Neural crest cell (in vitro differentiated cells): ENCODE measurements at regions not wholly inside any gene's neighbourhood (a gene's known extent, or its start where the extent isn't known, plus 50 kb on each side); places are given as distances from the start of the nearest gene placed in this dataset.

Source experiments
- DNase-seq: peaks from one replicate; pipeline ENCODE4 v3.0.0; 2021; ENCODE audit warnings: low read depth, mixed read lengths, low spot score
- H3K27ac Mint-ChIP-seq: one replicate; pipeline ENCODE4 v1.8.0; 2021; ENCODE audit warnings: mild to moderate bottlenecking, mixed read lengths; ENCODE audit not compliant: unreplicated experiment
- H3K27me3 Mint-ChIP-seq: 2 replicates; pipeline ENCODE4 v1.8.0; 2021; ENCODE audit warnings: low read depth, mild to moderate bottlenecking, mixed read lengths
- H3K36me3 Mint-ChIP-seq: 2 replicates; pipeline ENCODE4 v1.8.0; 2021; ENCODE audit warnings: low read depth, mild to moderate bottlenecking, mixed read lengths
- H3K4me1 Mint-ChIP-seq: 2 replicates; pipeline ENCODE4 v1.8.0; 2021; ENCODE audit warnings: mixed read lengths
- H3K4me3 Mint-ChIP-seq: one replicate; pipeline ENCODE4 v1.8.0; 2021; ENCODE audit warnings: mild to moderate bottlenecking, mixed read lengths
- H3K9me3 Mint-ChIP-seq: 2 replicates; pipeline ENCODE4 v1.8.0; 2021; ENCODE audit warnings: mixed read lengths
- TF ChIP-seq, protein P1 (sequence below): fragments of 200-600 bp; sonication (generic); conservative IDR thresholded peaks from 2 replicates; pipeline ENCODE4 v1.5.0; 2021; ENCODE audit warnings: antibody characterized with exemption, mild to moderate bottlenecking

DNA sequence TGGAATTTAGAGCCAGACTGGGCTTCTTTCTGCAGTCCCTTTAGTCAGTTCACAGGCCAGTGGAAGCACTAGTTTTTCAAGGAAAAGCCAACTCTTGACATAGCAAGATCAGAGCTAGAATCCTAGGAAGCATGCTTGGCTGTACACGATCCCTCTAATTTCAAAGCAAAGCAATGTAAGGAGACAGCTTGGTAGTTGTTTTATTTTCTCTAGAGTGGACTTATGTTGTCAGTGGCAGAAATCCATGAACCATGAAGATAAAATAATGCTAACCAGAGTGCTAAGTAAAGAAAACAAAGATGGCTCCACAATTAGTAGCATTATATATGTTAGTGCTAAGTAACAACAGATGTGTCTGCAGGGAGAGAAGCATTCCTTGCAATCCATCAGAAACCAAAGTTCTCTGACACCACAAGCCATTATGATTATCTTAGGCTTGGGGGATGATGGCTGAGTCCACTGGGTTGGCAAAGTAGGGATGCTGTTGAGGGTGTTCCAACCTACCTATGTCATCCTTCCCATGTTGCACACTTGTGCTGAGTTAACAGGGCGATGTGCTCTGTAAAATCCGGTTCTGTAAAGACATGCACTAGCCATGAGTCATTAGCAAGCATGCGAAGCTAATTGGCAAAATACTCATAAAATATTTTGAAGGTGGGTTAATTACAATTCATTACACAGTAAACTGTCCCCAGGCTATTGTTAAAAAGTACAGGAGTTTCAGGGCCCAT is 115.2 kb downstream of the BMP2 start:
- peaks cover 4% of the 10 kb centered on the region for H3K9me3 Mint-ChIP-seq
- no peak overlapping the region for H3K4me3 Mint-ChIP-seq
- no peaks in the 10 kb centered on the region for H3K4me1 Mint-ChIP-seq
- no peak for DNase-seq
- no peak overlapping the region for H3K27ac Mint-ChIP-seq
- H3K36me3 Mint-ChIP-seq, result no peaks in the 10 kb centered on the region
- TF ChIP-seq, protein P1, sequence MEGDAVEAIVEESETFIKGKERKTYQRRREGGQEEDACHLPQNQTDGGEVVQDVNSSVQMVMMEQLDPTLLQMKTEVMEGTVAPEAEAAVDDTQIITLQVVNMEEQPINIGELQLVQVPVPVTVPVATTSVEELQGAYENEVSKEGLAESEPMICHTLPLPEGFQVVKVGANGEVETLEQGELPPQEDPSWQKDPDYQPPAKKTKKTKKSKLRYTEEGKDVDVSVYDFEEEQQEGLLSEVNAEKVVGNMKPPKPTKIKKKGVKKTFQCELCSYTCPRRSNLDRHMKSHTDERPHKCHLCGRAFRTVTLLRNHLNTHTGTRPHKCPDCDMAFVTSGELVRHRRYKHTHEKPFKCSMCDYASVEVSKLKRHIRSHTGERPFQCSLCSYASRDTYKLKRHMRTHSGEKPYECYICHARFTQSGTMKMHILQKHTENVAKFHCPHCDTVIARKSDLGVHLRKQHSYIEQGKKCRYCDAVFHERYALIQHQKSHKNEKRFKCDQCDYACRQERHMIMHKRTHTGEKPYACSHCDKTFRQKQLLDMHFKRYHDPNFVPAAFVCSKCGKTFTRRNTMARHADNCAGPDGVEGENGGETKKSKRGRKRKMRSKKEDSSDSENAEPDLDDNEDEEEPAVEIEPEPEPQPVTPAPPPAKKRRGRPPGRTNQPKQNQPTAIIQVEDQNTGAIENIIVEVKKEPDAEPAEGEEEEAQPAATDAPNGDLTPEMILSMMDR, result no peak
- peaks cover 3% of the 10 kb centered on the region for H3K27me3 Mint-ChIP-seq

DNA sequence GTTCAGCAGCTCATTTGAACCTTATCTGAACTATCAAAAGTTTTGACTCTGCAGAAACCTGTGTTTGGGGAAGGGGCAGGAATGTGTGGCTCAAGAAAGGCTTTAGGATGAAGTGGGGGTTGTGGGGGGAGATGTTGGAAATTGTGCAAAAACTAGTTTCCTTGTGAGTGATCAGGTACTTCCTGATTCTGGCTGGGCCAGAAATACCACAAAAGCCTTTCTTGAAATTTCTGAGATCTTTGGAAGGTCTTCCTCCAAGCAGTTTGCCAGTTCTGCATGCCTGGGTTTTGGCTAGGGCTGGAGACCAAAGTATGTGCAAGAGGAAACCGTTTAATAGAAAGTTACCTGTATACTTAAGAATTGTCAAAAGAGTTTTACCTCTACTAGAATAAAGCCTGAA is 116.6 kb downstream of the BMP2 start:
- Mint-ChIP-seq H3K27me3 (peaks cover 3% of the 10 kb centered on the region), H3K27ac (no peak overlapping the region), H3K36me3 (no peaks in the 10 kb centered on the region), H3K9me3 (peaks cover 4% of the 10 kb centered on the region), H3K4me3 (no peak overlapping the region), H3K4me1 (no peaks in the 10 kb centered on the region)
- DNase-seq, result no peak
- TF ChIP-seq, protein P1, result no peak

DNA sequence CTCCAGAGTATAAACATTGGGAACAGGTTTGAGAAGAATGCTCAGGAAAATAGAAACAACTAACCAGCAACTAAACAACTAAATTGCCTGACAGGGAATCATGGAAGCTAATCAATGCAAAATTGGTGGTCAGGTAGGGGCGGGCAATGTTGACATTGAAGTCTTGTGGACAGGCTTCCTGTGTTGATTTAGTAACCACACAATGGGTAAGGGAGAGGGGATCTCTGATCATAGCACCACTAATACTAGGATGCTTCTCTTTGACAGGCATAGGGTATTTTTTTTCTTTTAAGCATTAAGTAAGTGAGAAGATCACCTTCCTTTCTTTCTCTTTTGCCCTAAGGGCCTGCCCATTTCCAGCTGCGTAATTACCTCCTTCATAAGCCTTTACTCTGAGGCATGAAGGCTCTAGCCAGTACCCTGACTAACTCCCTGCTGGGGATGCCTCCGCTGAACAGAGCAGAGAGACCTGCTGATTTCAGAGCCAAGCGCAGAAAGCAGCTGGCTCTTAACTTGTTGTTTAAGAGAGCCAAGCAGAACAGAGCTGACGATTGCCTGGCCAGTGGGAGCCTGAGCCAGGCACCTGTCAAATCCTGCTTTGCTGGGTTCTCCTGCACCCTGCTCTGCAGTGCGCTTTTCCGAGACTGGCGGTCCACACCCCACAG is 118.7 kb downstream of the BMP2 start:
- Mint-ChIP-seq H3K27me3 (peaks cover 3% of the 10 kb centered on the region), H3K36me3 (no peaks in the 10 kb centered on the region), H3K9me3 (peaks cover 4% of the 10 kb centered on the region), H3K4me1 (no peaks in the 10 kb centered on the region), H3K4me3 (no peak overlapping the region), H3K27ac (no peak overlapping the region)
- TF ChIP-seq, protein P1, result no peak
- no peak for DNase-seq

DNA sequence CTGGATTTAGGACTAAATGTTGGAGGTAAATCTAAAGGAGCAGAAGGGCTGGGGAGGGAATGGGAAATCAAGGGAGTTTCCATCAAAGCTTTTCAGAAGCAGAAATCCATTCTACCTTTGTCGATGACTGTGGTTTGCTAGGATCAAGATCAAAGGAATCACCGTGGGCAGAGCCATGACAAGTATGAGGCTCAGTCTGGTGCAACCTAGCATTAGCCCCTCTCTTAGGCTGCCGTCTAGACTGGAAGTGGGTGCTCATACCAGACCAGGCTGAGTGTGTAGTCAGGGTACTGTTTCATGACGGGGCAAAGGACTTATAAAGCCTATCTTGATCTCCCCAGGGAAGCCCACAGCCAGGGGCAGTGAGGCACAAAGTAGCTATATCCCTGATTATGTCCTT is 120.5 kb downstream of the BMP2 start:
- Mint-ChIP-seq H3K27me3 (peaks cover 3% of the 10 kb centered on the region), H3K4me1 (no peaks in the 10 kb centered on the region), H3K36me3 (no peaks in the 10 kb centered on the region), H3K27ac (no peak overlapping the region), H3K4me3 (no peak overlapping the region), H3K9me3 (peaks cover 4% of the 10 kb centered on the region)
- TF ChIP-seq, protein P1, result no peak
- no peak for DNase-seq

DNA sequence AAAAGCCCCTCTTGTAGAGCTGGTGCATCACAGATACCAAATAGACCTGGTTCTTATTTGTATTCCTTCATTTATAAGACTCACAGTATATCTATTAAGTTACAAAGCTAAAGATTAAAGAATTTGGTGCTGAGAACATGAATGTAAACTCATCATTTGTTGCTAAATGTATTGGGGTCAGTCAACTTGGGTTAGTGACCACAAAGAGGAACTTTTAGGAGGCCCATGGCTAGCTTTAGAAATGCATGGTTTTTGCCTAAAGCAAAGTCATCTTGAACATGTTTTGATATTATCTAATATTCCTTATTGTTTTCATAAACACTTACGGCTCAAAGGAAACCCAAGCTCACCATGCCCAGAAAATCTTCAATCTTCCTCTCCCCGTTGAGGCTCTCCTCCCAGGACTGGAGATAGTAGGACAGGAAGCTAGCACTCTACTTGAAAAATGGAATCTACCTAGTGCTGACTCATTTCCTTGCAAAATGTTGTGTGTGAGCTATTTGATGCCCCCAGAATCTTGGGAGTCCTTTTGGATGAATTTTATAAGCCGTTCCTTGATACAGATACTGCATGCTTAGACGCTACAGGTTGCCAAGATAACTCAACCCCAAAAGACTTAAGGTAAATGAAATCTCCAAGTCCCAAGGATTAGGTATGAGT is 121.4 kb downstream of the BMP2 start:
- no peaks in the 10 kb centered on the region for H3K36me3 Mint-ChIP-seq
- peaks cover 3% of the 10 kb centered on the region for H3K27me3 Mint-ChIP-seq
- H3K4me1 Mint-ChIP-seq, result no peaks in the 10 kb centered on the region
- no peak for DNase-seq
- H3K27ac Mint-ChIP-seq, result no peak overlapping the region
- H3K4me3 Mint-ChIP-seq, result no peak overlapping the region
- peaks cover 4% of the 10 kb centered on the region for H3K9me3 Mint-ChIP-seq
- TF ChIP-seq, protein P1, result no peak
